GM12873 (cell line): ENCODE measurements at regions not wholly inside any gene's neighbourhood (a gene's known extent, or its start where the extent isn't known, plus 50 kb on each side); places are given as distances from the start of the nearest gene placed in this dataset.

Experiments used
- TF ChIP-seq, protein P1 (sequence below): IDR thresholded peaks from 2 replicates; pipeline ENCODE4 v1.5.1; 2012; ENCODE audit warnings: low read depth, mild to moderate bottlenecking, moderate library complexity, low read length, control low read depth; ENCODE audit not compliant: insufficient read depth; ENCODE audit errors: missing control alignments

DNA sequence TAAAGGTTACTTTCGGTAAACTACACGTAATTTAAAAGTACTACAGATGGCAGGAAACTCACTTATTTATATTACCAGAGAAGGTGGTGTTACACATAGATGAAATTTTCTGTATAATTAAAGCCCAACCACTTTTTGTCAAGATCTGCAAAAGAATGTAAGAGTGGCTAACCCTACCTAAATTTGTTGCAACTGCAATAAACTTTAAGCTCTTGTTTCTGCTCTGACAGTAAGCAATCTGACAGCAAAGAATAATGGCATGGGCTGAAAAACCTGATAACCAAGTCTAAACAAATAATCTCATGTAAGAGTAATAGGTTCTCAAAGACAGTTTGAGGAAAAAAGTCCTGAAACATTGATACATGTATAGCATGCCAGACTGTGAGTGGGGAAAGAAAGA is 897.3 kb downstream of the TUSC7 start:
- TF ChIP-seq, protein P1, sequence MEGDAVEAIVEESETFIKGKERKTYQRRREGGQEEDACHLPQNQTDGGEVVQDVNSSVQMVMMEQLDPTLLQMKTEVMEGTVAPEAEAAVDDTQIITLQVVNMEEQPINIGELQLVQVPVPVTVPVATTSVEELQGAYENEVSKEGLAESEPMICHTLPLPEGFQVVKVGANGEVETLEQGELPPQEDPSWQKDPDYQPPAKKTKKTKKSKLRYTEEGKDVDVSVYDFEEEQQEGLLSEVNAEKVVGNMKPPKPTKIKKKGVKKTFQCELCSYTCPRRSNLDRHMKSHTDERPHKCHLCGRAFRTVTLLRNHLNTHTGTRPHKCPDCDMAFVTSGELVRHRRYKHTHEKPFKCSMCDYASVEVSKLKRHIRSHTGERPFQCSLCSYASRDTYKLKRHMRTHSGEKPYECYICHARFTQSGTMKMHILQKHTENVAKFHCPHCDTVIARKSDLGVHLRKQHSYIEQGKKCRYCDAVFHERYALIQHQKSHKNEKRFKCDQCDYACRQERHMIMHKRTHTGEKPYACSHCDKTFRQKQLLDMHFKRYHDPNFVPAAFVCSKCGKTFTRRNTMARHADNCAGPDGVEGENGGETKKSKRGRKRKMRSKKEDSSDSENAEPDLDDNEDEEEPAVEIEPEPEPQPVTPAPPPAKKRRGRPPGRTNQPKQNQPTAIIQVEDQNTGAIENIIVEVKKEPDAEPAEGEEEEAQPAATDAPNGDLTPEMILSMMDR: no peak

DNA sequence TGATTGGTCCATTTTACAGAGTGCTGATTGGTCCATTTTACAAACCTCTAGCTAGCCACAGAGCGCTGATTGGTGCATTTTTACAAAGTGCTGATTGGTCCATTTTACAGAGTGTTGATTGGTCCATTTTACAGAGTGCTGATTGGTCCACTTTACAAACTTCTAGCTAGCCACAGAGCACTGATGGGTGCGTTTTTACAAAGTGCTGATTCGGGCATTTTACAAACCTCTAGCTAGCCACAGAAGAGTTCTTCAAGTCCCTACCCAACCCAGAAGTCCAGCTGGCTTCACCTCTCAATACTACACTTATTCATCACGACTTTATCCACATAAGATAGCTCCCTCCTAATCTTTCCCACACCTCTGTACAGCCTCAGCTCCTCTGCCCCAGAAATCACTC is 899.8 kb downstream of the TUSC7 start:
- TF ChIP-seq, protein P1: no peak

DNA sequence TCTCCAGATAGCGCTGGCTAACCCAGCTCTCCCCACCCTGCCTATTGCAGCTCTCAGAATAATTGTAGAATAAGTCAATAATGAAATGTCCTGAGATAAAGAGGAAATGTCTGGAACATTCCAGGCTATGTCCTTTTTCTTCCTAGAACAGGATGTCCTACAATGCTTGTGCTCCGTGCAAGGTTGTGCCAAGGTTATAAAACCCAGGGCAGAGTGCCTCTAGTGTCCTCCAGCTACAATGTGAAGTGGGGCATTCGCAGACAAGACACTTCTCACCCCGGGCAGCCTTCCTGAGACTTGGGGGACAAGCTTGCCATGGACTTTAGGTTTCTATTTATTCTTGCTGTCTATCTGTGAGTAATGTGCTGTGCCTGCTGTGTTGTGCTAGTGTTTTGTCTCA is 900.6 kb downstream of the TUSC7 start:
- TF ChIP-seq, protein P1: no peak

DNA sequence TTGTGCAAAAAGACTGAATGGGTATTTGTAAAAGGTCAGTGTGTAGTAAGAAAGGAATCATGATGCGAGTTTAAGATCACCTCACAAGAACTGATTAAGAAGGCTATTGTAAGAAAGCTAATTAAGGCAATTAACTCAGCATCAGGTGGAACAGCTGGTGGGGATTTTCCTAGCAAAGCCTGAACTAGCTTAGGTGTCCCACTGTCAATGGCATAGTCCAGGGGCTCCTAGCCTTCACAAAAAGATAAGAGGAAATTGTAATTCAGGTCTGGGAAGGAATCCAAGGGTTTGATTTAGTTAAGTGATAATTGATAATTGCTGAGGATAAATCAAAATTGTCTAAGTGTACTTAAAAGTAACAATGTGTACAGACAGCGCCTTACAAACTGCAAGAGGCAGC is 901.6 kb downstream of the TUSC7 start:
- TF ChIP-seq, protein P1: no peak

DNA sequence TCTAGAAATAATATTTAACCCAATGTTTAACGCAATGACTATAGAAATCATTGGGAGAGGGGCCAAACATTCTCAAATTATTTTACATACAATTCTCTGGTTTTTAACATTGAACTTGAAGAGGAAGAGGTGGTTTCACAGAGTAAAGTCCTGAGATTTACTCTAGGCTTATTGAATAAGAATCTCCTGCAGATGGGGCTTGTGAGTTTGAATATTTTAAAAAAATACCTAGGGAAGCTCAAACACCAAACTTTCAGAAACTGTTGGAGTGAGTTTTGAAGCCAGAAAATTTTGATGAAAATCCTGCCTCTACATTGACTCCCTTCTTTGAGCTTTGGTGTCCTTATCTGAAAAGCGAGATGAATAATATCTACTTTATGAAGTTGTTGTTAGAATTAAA is 906.6 kb downstream of the TUSC7 start:
- TF ChIP-seq, protein P1: no peak

DNA sequence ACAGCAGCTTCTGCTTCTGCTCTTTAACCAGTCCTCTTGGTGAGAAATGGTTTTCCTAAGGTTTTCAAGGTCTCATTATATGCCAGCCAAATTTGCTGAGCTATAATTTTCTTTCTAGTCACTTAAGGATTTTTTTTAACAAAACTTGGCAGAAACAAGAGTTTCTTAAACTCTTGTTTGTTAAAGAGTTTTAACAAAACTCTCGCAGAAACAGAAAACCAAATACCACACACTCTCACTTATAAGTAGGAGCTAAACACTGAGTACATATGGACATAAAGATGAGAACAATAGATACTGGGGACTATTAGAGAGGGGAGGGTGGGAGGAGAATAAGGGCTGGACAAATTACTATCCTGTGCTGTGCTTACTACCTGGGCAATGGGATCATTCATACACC is 908.3 kb downstream of the TUSC7 start:
- TF ChIP-seq, protein P1: no peak

GRCh38 chr3:117618462-117618861 is 908.9 kb downstream of the TUSC7 start:
- TF ChIP-seq, protein P1: no peak
